ENCODE measurements at regions not wholly inside any gene's neighbourhood (a gene's known extent, or its start where the extent isn't known, plus 50 kb on each side); places are given as distances from the start of the nearest gene placed in this dataset.

DNA sequence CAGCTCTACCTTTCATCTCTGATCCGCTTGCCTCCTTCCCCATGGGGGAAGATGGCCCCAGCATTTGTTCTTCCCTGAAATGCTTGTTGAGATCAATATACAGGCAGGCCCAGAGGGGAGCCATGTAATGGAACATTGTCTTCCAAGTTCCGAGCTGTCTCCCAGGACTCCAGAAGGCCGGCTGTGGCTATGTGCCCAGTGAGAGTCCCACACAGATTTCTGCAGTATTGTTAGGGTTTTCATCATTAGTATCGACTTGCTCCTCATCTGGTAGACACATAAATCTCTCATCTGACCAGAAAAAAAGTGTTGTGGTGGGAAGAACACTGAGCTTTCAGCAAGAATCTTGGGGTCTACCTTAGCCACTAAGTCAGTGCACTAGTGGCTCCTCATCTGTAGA lies 163.4 kb downstream of the TRIM29 start:
- TF ChIP-seq POLR2AphosphoS5 (IDR thresholded peaks at IDR 0.05) (no peak), POLR2A (IDR thresholded peaks at IDR 0.05) (no peak), EP300 (IDR thresholded peaks at IDR 0.05) (no peak)
- TF ChIP-seq, protein P1, sequence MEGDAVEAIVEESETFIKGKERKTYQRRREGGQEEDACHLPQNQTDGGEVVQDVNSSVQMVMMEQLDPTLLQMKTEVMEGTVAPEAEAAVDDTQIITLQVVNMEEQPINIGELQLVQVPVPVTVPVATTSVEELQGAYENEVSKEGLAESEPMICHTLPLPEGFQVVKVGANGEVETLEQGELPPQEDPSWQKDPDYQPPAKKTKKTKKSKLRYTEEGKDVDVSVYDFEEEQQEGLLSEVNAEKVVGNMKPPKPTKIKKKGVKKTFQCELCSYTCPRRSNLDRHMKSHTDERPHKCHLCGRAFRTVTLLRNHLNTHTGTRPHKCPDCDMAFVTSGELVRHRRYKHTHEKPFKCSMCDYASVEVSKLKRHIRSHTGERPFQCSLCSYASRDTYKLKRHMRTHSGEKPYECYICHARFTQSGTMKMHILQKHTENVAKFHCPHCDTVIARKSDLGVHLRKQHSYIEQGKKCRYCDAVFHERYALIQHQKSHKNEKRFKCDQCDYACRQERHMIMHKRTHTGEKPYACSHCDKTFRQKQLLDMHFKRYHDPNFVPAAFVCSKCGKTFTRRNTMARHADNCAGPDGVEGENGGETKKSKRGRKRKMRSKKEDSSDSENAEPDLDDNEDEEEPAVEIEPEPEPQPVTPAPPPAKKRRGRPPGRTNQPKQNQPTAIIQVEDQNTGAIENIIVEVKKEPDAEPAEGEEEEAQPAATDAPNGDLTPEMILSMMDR (IDR thresholded peaks at IDR 0.05), result no peak
- H3K36me3 ChIP-seq, result no peaks in the 10 kb centered on the region
- no peaks in the 10 kb centered on the region for H3K4me1 ChIP-seq
- peaks cover 29% of the 10 kb centered on the region for H3K27me3 ChIP-seq
- no peak overlapping the region for H3K4me3 ChIP-seq
- no peak overlapping the region for H3K27ac ChIP-seq
- no peak for DNase-seq (ENCODE audit: low spot score in 2 of 2)
- WGBS, result 69% methylated on average over 3 of the region's 4 CpGs
- no peaks in the 10 kb centered on the region for H3K9me3 ChIP-seq

DNA sequence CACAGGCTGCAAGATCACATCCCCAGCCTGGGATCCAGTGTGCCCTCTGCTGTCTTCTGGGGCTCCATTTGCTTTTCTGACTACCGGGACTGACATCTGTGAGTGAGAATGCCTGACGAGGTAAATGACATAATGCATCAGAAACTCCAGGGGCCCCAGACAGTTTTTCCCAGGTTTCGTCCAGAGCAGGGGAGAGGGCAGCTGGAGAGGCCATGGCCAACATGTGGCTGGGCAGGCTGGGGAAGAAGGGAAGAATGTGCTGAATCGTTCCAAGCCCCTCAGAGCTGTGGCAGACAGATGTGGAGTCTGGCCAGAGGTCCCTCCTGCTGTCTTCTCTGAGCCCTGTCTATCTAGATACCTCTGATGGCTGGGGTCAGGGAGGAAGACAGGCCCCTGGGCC lies 163.9 kb downstream of the TRIM29 start:
- no peak for TF ChIP-seq EP300 (IDR thresholded peaks at IDR 0.05)
- TF ChIP-seq, protein P1 (IDR thresholded peaks at IDR 0.05), result no peak
- TF ChIP-seq POLR2AphosphoS5 (IDR thresholded peaks at IDR 0.05), result no peak
- TF ChIP-seq POLR2A (IDR thresholded peaks at IDR 0.05), result no peak
- H3K27me3 ChIP-seq, result peaks cover 25% of the 10 kb centered on the region
- H3K4me3 ChIP-seq, result no peak overlapping the region
- H3K9me3 ChIP-seq, result no peaks in the 10 kb centered on the region
- no peaks in the 10 kb centered on the region for H3K36me3 ChIP-seq
- H3K27ac ChIP-seq, result no peak overlapping the region
- WGBS, result 39% methylated on average over 4 of the region's 4 CpGs
- H3K4me1 ChIP-seq, result no peaks in the 10 kb centered on the region
- no peak for DNase-seq (ENCODE audit: low spot score in 2 of 2)

DNA sequence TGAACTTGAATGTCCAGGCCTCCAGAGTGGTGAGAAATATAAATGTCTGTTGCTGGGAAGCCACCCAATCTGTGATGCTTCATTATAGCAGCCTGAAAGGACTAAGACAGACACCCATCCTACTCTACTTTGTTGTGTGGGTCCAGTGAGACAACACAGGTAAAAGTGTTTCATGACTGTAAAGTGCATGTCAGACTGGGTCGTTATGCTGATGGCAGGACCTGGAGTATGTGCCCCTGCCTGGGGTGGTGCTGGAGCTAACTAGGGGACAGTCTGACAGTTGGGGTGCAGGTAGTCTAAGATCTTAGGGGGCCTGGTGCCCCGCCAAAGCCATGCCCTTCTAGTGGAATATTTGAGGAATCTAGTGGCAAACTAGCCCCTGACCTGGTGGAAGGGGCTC lies 165.6 kb downstream of the TRIM29 start:
- no peaks in the 10 kb centered on the region for H3K36me3 ChIP-seq
- H3K4me3 ChIP-seq, result no peak overlapping the region
- H3K27ac ChIP-seq, result no peak overlapping the region
- peaks cover 9% of the 10 kb centered on the region for H3K27me3 ChIP-seq
- no peaks in the 10 kb centered on the region for H3K9me3 ChIP-seq
- 100% methylated on average over 1 of the region's 2 CpGs for WGBS
- TF ChIP-seq, protein P1 (IDR thresholded peaks at IDR 0.05), result no peak
- TF ChIP-seq POLR2A (IDR thresholded peaks at IDR 0.05), result no peak
- TF ChIP-seq POLR2AphosphoS5 (IDR thresholded peaks at IDR 0.05), result no peak
- no peak for TF ChIP-seq EP300 (IDR thresholded peaks at IDR 0.05)
- H3K4me1 ChIP-seq, result no peaks in the 10 kb centered on the region
- no peak for DNase-seq (ENCODE audit: low spot score in 2 of 2)

DNA sequence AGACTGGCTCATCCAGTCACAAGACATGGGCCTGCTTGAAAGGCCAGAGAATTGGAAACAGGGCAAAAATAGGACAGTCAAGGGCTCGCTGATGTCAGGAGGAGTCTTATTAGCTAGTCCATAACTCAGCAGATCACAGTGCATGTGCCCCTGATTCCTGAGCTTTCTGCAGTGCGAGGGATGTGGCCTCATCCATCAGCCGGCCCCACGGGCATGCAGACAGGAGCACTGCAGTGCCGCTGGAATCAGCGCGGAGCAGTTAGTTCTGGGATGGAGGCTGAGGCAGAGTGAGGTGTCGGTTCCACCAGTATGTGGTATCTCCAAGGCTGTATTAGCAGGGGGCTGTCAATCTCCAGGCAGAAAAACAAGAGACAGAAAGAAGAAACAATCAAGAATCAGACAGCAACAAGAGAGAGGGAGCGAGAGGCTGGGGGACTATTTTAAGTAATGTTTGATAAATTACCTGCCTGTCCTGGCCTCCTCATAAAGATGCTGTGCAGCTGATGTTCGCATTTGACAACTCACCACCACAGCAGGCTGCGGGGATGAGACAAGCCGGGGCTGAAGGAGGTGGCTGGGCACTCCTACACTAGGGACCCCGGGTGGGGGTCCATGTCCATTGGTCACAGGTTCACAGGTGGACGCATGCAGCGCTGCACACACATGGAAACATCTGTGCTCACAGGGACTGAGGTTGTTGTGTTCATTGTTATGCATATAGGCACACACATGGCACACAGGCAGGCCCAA lies 167.2 kb downstream of the TRIM29 start:
- Histone ChIP-seq H3K36me3 (no peaks in the 10 kb centered on the region), H3K27me3 (peaks cover 3% of the 10 kb centered on the region), H3K9me3 (no peaks in the 10 kb centered on the region), H3K4me1 (no peaks in the 10 kb centered on the region), H3K4me3 (no peak overlapping the region), H3K27ac (no peak overlapping the region)
- WGBS, result 88% methylated on average over 14 of the region's 15 CpGs
- TF ChIP-seq EP300 (IDR thresholded peaks at IDR 0.05) (no peak), POLR2A (IDR thresholded peaks at IDR 0.05) (no peak), POLR2AphosphoS5 (IDR thresholded peaks at IDR 0.05) (no peak)
- TF ChIP-seq, protein P1 (IDR thresholded peaks at IDR 0.05), result no peak
- DNase-seq (ENCODE audit: low spot score in 2 of 2), result no peak

DNA sequence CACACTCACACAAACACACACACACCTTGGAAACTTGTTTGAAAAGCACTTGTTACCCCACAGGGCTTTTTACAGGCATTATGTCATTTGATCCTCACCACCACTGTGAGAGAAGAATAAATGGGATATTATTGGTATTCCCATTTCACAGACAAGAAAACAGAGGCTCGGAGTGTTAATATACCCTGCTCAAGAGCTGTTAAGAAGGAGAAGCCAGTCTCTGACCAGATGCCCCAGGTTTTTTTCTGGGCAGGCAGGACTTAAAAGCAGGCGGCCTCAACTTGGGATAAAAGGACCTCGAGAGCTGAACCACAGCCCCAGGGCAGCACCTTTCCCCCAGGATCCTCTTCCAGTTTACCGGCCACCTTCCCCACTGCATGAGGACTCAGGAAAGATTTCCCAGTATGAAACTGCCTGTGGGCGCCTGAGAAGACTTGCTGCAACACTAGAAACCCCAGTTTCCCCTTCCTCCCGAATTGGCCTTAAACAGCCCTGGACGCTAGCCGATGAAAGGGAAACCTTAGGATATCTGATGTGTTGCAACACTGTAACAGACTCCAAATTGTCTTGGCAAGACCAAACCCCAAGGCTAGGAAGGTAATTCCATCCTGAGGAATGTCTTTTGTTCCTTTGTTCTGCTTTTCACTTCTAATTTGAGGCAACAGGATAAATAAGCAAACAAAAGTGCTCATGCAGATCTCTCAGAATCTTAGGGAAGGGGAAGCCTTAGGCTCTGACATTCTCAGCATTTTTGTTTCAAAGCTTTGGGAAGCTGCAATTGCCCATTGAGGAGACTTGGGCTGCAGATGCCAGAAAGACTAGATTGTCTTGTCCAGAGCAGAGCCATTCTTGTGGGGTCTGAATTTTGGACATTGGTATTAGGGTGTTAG lies 173.5 kb downstream of the TRIM29 start:
- H3K27ac ChIP-seq, result no peak overlapping the region
- peaks cover 3% of the 10 kb centered on the region for H3K27me3 ChIP-seq
- no peaks in the 10 kb centered on the region for H3K36me3 ChIP-seq
- no peak for TF ChIP-seq POLR2AphosphoS5 (IDR thresholded peaks at IDR 0.05)
- TF ChIP-seq POLR2A (IDR thresholded peaks at IDR 0.05), result no peak
- TF ChIP-seq, protein P1 (IDR thresholded peaks at IDR 0.05), result no peak
- no peak for TF ChIP-seq EP300 (IDR thresholded peaks at IDR 0.05)
- WGBS, result 59% methylated on average over 8 of the region's 8 CpGs
- H3K9me3 ChIP-seq, result no peaks in the 10 kb centered on the region
- no peak overlapping the region for H3K4me3 ChIP-seq
- no peaks in the 10 kb centered on the region for H3K4me1 ChIP-seq
- no peak for DNase-seq (ENCODE audit: low spot score in 2 of 2)
